DMS53 (cell line): ENCODE measurements at regions not wholly inside any gene's neighbourhood (a gene's known extent, or its start where the extent isn't known, plus 50 kb on each side); places are given as distances from the start of the nearest gene placed in this dataset.

Source experiments
- DNase-seq: peaks from one replicate; lab custom pipeline; 2025; lab: John Stamatoyannopoulos, UW

DNA sequence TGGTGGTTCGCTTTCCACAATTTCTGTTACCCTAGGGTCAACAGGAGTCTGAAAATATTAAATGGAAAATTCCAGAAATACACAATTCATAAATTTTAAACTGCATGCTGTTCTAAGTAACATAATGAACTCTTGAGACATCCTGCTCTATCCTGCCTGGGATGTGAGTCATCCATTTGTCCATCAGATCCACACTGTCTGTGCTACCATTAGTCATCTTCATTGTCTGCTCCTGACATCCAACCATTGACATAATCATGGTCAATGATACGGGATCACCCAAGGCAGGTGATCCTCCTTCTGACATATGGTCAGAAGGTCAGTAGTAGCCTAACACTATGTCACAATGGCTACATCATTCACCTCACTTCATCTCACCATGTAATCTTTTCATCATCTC is 276.7 kb upstream of the KIF2A start:
- DNase-seq: peak; percentile 87

DNA sequence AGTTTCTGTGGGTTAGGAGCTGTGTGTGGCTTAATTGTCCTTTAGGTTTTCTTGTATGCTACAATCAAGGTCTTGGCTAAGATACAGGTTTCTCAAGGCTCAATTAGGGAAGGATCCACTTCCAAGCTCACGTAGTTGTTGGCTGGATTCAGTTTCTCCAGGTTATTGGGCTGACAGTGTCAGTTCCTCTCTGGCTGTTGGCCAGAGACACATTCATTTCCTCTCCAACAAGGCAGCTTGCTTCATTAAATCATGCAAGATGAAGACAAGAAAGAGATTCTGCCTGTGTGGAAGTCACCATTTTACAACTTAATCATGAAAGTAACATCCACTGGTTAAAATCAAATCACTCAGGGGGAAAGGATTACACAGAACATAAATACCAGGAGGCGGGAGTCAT is 275.7 kb upstream of the KIF2A start:
- no peak for DNase-seq

DNA sequence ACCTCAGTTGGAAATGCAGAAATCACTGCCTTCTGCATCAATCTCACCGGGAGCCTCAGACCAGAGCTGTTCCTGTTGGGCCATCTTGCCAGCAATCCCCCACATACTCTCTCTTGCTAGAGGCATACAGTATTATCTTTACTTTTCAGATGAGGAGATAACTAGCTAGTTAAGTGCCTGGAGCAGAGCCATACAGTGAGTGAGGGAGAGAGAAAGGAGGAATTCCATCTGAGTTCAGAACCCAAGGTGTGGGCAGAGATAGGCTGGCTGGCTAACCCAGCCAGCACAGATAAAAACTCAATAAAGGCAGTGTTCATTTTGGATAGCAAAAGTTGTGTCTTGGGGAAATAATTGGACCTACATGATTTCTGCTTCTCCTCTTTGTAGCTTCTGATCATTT is 268.0 kb upstream of the KIF2A start:
- no peak for DNase-seq

DNA sequence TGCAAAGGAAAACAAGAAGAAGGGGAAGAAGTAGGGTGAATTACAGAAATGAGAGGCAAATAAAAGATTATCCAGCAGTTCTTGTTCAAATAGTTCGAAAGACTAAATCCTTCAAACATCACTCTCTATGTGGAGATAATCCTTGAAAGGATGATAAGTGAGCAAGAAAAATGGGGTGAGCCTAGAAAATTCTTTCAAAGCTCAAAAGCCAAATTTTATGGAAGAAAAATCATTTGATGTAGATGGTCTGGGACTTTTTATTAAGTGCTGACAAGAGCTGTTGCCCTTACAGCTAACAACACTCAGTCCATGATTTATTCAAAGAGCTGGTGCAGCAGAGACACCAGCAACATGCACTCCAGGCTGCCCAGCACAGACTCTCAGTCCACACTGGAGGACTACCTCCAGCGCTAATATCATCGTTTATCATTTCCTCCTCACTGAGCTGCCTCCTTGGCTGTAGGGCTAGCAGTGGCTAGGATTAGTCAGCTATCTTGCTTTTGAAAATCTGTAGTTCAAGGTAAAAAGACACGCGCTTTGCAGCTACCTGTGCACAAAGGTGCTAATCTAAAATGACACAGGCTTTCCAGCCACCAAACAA is 264.8 kb upstream of the KIF2A start:
- DNase-seq: no peak

DNA sequence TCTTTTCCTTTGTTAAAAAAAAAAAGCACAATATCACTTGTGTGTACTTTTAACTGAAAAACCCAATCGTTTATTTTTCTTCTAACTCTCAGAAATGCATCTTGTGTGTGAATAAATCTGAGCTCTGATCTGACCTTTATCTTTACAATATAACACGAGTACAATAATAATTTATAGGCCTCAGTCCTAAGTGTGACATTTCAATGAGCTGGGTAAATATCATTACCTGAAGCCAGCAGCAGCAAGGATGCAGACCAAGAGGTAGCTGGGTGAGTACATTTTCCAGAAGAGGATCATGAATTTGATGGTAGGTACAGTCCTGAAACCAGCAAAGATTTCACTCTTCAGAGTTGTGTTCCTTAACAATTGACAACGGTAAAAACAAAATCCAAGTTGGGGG is 264.0 kb upstream of the KIF2A start:
- DNase-seq: no peak

DNA sequence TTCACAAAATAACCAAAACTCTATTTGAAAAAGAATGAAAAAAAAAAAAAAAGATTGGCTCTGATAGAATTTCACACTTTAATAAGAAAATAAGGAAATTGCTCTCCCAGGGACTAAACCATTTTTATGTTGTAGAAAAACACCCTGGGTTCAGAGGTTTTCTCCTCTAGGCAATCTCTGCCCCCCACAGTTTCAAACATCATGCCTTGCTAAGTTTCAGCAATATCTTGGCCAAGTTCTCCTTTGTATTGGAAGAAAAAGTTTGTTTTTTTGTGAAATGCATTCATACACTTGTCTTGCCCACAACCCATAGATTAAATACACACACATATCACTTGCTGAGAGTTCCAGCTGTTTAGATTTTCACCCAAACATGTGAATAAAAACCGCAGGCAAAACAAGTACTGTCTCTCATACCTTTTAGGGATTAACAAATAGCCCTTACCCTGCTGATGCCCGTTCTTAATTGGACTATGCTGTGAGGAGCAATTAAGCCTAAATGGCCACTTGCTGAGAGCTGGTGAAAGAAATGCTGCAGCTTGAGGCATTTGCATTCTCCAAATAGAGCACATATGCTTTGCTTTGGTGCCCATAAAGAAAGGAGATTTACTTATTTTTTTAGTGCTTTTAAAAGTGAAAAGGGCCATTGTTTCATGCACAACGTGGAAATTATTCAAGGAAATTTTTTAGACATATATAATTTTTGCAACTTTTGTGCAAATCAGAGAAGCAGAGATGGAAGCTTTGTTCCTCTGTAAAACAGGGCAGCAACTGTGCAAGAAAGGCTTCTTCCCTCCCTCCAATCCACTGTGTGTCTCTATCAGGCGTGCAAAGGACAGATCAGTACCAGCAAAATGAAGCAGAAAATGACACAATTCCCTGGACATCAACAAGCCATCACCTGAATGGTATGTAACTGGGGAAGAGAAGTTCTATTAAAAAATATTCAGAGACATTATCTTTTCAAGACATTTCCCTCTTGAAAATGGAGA is 262.4 kb upstream of the KIF2A start:
- no peak for DNase-seq

- DNase-seq: no peak
Measured at GRCh38 chr5:62044989-62045388, 261.0 kb upstream of the KIF2A start.

GRCh38 chr5:62046191-62046590 is 259.8 kb upstream of the KIF2A start:
- DNase-seq: no peak

- DNase-seq: no peak
Measured at GRCh38 chr5:62051747-62052146, 254.3 kb upstream of the KIF2A start.

DNA sequence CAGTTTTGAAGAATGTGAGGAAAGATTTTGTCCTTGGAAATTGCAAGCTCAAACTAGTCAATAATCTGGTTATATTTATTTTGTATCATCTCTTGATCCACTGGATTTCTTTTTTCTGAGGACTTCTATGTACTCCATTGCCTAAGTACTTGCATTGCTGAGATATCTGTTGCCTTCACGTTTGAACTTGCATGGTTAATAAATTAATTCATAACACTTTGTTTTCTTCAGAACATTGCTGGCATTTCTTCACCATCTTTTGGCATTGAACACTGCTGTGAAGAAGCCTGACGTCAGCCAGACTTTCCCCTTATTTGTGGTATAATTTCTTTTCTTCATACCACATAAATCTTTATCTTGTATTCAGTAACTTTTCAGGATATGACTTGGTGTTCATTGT is 246.0 kb upstream of the KIF2A start:
- DNase-seq: no peak

GRCh38 chr5:62065050-62065449 is 241.0 kb upstream of the KIF2A start:
- no peak for DNase-seq

- no peak for DNase-seq
Measured at GRCh38 chr5:62066761-62067277, 239.2 kb upstream of the KIF2A start.

- DNase-seq: no peak
Measured at GRCh38 chr5:62068554-62068953, 237.5 kb upstream of the KIF2A start.

DNA sequence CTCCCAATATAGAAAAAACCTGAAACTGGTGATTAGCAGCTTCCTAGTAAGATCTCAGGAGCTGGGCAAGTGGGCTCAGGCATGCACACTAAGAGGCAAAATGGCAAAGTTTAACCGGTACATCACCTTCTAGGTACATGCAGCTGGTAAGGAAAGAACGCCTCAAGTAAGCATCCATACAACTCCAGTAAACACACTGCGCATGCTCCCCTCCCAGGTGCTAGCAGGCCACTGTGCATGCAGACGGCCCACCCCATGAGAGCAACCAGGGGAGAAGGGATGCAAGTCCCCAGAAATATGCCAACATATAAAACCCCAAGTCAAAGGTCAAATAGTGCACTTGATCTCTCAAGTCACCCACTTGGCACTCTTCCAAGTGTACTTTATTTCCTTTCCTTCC is 228.6 kb upstream of the KIF2A start:
- DNase-seq: no peak

DNA sequence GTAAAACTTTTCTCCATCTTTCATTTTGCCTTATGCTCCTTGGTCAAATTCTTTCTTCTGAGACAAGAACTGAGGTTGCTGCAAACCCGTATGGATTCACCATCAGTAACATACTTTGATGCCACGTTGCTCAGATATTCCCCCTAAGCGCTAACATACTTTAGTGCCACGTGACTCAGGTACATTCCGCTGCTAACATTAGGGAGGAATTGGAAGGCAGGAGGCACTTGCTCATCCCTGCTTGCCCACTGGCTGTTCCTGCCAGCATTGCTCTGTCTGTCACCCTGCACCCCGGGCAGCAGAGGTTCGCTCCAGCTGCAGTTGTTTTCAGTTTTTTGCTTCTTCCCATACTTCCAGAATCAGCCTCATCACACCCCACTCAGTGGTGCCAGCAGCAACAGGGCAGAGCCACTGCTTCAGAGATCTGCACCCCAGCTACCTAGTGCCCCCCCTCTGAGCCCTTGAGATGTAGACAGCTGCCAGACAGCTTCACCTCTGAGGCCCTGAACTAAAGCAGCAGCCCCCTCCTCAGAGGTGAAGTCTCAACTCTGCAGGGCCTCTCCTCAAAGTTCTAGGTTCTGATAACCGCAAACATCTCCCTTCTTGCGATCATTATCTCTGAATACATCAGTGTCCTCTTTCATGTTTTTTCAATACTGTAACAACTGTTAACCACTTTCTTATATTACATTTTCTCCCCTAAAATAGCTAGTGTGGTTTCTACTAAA is 228.0 kb upstream of the KIF2A start:
- DNase-seq: no peak

DNA sequence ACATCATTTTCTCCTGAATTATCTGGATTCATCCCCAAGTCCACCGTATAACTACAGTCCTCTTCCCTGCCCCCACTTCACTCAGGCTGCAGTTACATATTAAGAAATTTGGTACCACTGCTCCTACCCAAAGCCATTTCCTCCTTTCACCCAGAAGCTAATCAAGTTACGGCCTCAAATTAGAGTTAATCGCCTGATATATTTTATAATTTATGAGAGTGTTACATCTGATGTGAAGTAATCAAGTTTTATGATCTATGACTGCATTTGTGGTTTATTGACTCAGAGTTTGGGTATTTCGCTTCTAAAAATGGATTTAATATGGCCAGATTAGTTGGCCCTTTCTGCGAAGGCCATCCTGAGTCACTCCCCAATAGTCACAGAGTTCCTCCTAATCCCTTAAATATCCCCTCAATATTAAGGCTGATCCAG is 223.6 kb upstream of the KIF2A start:
- DNase-seq: no peak

DNA sequence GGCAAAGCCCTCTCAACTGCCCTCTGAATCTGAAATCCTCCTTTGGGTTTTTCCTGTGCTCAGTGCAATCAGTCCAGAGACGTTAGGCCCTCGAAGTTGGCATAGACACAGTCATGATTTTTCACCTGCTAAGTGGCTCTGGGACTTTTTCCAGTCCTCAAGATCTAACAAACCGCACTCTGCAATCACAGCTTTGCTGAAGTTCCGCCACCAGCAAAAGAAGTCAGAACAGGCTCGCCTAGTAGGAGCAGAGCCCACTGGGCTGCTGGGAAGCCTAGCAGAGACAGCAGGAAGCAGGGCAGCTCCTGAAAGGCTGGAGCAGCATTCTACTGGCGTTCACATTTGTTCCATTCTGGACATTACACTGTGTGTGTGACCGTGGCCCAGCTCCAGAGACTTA is 222.8 kb upstream of the KIF2A start:
- no peak for DNase-seq

- DNase-seq: no peak
Measured at GRCh38 chr5:62083661-62084060, 222.3 kb upstream of the KIF2A start.

DNA sequence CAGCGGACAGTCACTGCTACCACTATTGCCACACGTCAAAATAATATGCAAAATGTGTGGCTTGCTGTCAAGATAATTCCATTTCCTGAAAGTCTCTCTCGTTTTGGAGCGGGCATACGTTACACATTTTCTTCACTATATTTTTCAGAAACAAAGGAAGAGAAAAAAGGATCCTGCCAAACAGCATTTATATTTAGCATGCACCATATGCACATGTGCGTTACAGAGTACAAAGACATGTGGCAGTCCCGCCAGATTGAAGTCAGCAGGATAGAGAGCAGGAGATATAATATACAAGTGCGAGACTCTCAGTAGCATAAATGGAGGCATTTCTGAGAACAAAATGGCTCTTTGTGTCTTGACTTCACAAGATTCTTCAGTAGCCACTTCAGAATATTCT is 221.6 kb upstream of the KIF2A start:
- no peak for DNase-seq

GRCh38 chr5:62090953-62091352 is 215.1 kb upstream of the KIF2A start:
- DNase-seq: no peak

DNA sequence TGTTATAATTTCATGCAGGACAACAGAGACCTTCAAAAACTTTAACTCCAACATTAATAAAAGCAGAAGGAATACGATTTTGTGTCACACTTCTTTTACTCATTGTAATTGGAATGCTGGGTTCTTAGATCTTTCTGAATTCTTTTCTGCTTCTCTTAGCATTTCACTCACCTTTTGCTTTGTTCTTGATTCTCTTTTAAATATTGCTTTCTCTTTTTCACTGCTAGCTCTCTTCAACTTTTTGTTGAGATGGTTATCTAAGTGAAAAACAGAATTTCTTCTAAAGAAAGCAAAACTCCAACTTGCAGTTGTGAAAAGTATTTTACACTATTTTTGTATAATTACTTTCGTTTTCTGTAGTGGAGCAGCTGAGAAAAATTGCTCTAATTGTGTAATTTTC is 212.6 kb upstream of the KIF2A start:
- DNase-seq: no peak

- peak; percentile 86 for DNase-seq
Measured at GRCh38 chr5:62093976-62094375, 212.0 kb upstream of the KIF2A start.

DNA sequence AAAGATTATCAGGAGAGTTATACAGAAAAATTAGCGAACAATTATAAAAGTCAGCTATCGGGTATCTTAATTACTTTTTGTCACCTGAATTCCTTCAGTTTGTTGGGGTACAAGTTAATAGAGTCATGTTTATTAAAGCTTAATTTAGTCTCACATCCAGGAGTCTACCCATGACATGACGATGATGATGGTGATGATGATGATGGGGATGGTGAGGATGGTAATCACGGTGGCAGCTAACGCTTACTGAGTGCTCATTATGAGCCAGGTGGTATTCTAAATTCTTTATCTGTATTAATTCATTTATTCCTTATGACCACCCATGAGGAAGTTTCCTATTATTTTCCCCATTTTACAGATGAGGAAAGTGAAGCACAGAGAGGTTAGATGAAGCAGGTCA is 208.6 kb upstream of the KIF2A start:
- DNase-seq: no peak
